ENCODE measurements at regions not wholly inside any gene's neighbourhood (a gene's known extent, or its start where the extent isn't known, plus 50 kb on each side); places are given as distances from the start of the nearest gene placed in this dataset.

GRCh38 chr3:153029350-153029749 lies 132.7 kb upstream of the RAP2B start:
- Histone ChIP-seq H3K9me2 (ENCODE audit: insufficient read depth) (no peaks in the 10 kb centered on the region), H3K4me2 (no peak overlapping the region), H3K27me3 (ENCODE audit: insufficient read depth) (no peaks in the 10 kb centered on the region), H3F3A (replicated peaks; ENCODE audit: low read depth) (no peaks in the 10 kb centered on the region), H3K36me3 (ENCODE audit: insufficient read depth) (no peaks in the 10 kb centered on the region), H3K4me3 (no peak overlapping the region), H3K4me1 (ENCODE audit: insufficient read depth) (no peaks in the 10 kb centered on the region), H2AFZ (no peak overlapping the region; the same call in 1 of the 2 replicates), H4K20me1 (replicated peaks; ENCODE audit: insufficient read depth) (no peaks in the 10 kb centered on the region), H3K27ac (ENCODE audit: low read depth) (no peak overlapping the region), H3K79me2 (replicated peaks; ENCODE audit: insufficient read depth) (no peaks in the 10 kb centered on the region)
- Mint-ChIP-seq H3K36me3 (ENCODE audit: low read depth) (no peaks in the 10 kb centered on the region), H3K4me1 (no peaks in the 10 kb centered on the region), H3K4me3 (no peak overlapping the region), H3K27me3 (ENCODE audit: insufficient read depth, low read depth, poor library complexity) (peaks cover 7% of the 10 kb centered on the region), H3K9me3 (no peaks in the 10 kb centered on the region), H3K27ac (no peak overlapping the region)
- no peak for ATAC-seq
- DNase-seq (ENCODE audit: low spot score): no peak
- TF ChIP-seq CTCF (conservative IDR thresholded peaks at IDR 0.05; ENCODE audit: low read depth in 2 of 2) (no peak), EZH2phosphoT487 (IDR thresholded peaks at IDR 0.05; ENCODE audit: unreplicated experiment) (no peak), ZNF331 (CRISPR knock-in tag; IDR thresholded peaks at IDR 0.05; ENCODE audit: low read depth) (no peak), EZH2 (IDR thresholded peaks at IDR 0.05; ENCODE audit: low read depth, unreplicated experiment) (no peak), NANOG (IDR thresholded peaks at IDR 0.05; ENCODE audit: borderline replicate concordance) (no peak), REST (IDR thresholded peaks at IDR 0.05; ENCODE audit: unreplicated experiment) (no peak), ETS1 (IDR thresholded peaks at IDR 0.05) (no peak), ZNF114 (CRISPR knock-in tag; IDR thresholded peaks at IDR 0.05) (no peak), CREB1 (CRISPR knock-in tag; IDR thresholded peaks at IDR 0.05; ENCODE audit: low read depth) (no peak)

GRCh38 chr3:153032891-153033290 lies 129.1 kb upstream of the RAP2B start:
- ATAC-seq: no peak
- H3K4me2 ChIP-seq: no peak overlapping the region
- no peaks in the 10 kb centered on the region for H3F3A ChIP-seq (replicated peaks; ENCODE audit: low read depth)
- no peak overlapping the region for H3K4me3 Mint-ChIP-seq
- H3K27me3 ChIP-seq (ENCODE audit: insufficient read depth): no peaks in the 10 kb centered on the region
- H2AFZ ChIP-seq: no peak overlapping the region
- DNase-seq (ENCODE audit: low spot score): no peak
- H3K9me2 ChIP-seq (ENCODE audit: insufficient read depth): no peaks in the 10 kb centered on the region
- peaks cover 3% of the 10 kb centered on the region for H3K27me3 Mint-ChIP-seq (ENCODE audit: insufficient read depth, low read depth, poor library complexity)
- H3K4me1 ChIP-seq (ENCODE audit: insufficient read depth): no peaks in the 10 kb centered on the region
- no peaks in the 10 kb centered on the region for H4K20me1 ChIP-seq (replicated peaks; ENCODE audit: insufficient read depth)
- H3K4me3 ChIP-seq: no peak overlapping the region
- H3K79me2 ChIP-seq (replicated peaks; ENCODE audit: insufficient read depth): no peaks in the 10 kb centered on the region
- no peak overlapping the region for H3K27ac Mint-ChIP-seq
- H3K36me3 Mint-ChIP-seq (ENCODE audit: low read depth): no peaks in the 10 kb centered on the region
- no peak overlapping the region for H3K27ac ChIP-seq (ENCODE audit: low read depth)
- no peaks in the 10 kb centered on the region for H3K9me3 Mint-ChIP-seq
- no peaks in the 10 kb centered on the region for H3K36me3 ChIP-seq (ENCODE audit: insufficient read depth)
- H3K4me1 Mint-ChIP-seq: no peaks in the 10 kb centered on the region
- TF ChIP-seq EZH2phosphoT487 (IDR thresholded peaks at IDR 0.05; ENCODE audit: unreplicated experiment) (no peak), ZNF114 (CRISPR knock-in tag; IDR thresholded peaks at IDR 0.05) (no peak), EZH2 (IDR thresholded peaks at IDR 0.05; ENCODE audit: low read depth, unreplicated experiment) (no peak), ZNF331 (CRISPR knock-in tag; IDR thresholded peaks at IDR 0.05; ENCODE audit: low read depth) (no peak), JUNB (IDR thresholded peaks at IDR 0.05; ENCODE audit: unreplicated experiment) (no peak)

Data from GM23338 (cell line).